ENCODE measurements at regions not wholly inside any gene's neighbourhood (a gene's known extent, or its start where the extent isn't known, plus 50 kb on each side); places are given as distances from the start of the nearest gene placed in this dataset.

GRCh38 chr10:78905015-78905956 is 163.5 kb upstream of the ZMIZ1 start:
- POLR2A ChIA-PET: no interaction called here
- DNase-seq (no peak), ATAC-seq (no peak)
- Mint-ChIP-seq H3K4me1 (no peaks in the 10 kb centered on the region), H3K4me3 (no peak overlapping the region), H3K27me3 (no peaks in the 10 kb centered on the region), H3K36me3 (no peaks in the 10 kb centered on the region), H3K9me3 (no peaks in the 10 kb centered on the region), H3K27ac (peak overlapping the region in 2 of 10 donors; percentile 18 to 52)

- ATAC-seq: no peak
- POLR2A ChIA-PET: no interaction called here
Observed at GRCh38 chr10:78905957-78906308, 162.8 kb upstream of the ZMIZ1 start.

GRCh38 chr10:78906734-78907390 is 161.9 kb upstream of the ZMIZ1 start:
- DNase-seq: no peak
- Mint-ChIP-seq H3K27ac (peak overlapping the region in 2 of 10 donors; percentile 38 to 54), H3K27me3 (no peaks in the 10 kb centered on the region), H3K36me3 (no peaks in the 10 kb centered on the region), H3K4me1 (no peaks in the 10 kb centered on the region), H3K4me3 (no peak overlapping the region), H3K9me3 (no peaks in the 10 kb centered on the region)
- no peak for ATAC-seq
- POLR2A ChIA-PET: no interaction called here

More at GRCh38 chr10:78905957-78906308, 162.8 kb upstream of the ZMIZ1 start:
- Mint-ChIP-seq H3K27me3 (no peaks in the 10 kb centered on the region), H3K4me3 (no peak overlapping the region), H3K9me3 (no peaks in the 10 kb centered on the region), H3K36me3 (no peaks in the 10 kb centered on the region), H3K27ac (no peak overlapping the region), H3K4me1 (no peaks in the 10 kb centered on the region)
- DNase-seq: no peak

GRCh38 chr10:78907551-78908211 is 161.1 kb upstream of the ZMIZ1 start:
- POLR2A ChIA-PET: no interaction called here
- no peaks in the 10 kb centered on the region for H3K27me3 Mint-ChIP-seq
- no peak for DNase-seq

GRCh38 chr10:78909221-78909620 is 159.5 kb upstream of the ZMIZ1 start:
- Mint-ChIP-seq H3K4me3 (no peak overlapping the region), H3K27ac (peak overlapping the region in 1 of 10 donors; percentile 15), H3K4me1 (peaks cover 0 to 2% (median 0%) of the 10 kb centered on the region in 4 donors), H3K27me3 (no peaks in the 10 kb centered on the region), H3K9me3 (no peaks in the 10 kb centered on the region), H3K36me3 (no peaks in the 10 kb centered on the region)
- ATAC-seq (no peak), DNase-seq (no peak)
- POLR2A ChIA-PET: no interaction called here

More at GRCh38 chr10:78907551-78908211, 161.1 kb upstream of the ZMIZ1 start:
- H3K36me3 Mint-ChIP-seq: no peaks in the 10 kb centered on the region
- peak overlapping the region in 1 of 10 donors; percentile 38 for H3K27ac Mint-ChIP-seq
- H3K4me3 Mint-ChIP-seq: no peak overlapping the region
- ATAC-seq: no peak
- no peaks in the 10 kb centered on the region for H3K4me1 Mint-ChIP-seq
- H3K9me3 Mint-ChIP-seq: no peaks in the 10 kb centered on the region

- Mint-ChIP-seq H3K27me3 (no peaks in the 10 kb centered on the region), H3K4me1 (peaks cover 0 to 2% (median 0%) of the 10 kb centered on the region in 4 donors), H3K4me3 (no peak overlapping the region), H3K36me3 (no peaks in the 10 kb centered on the region), H3K27ac (peak overlapping the region in 2 of 10 donors; percentile 18 to 49), H3K9me3 (no peaks in the 10 kb centered on the region)
- DNase-seq (no peak), ATAC-seq (no peak)
- POLR2A ChIA-PET: no interaction called here
Observed at GRCh38 chr10:78910021-78910420, 158.7 kb upstream of the ZMIZ1 start.

- Mint-ChIP-seq H3K27me3 (no peaks in the 10 kb centered on the region), H3K9me3 (no peaks in the 10 kb centered on the region), H3K36me3 (no peaks in the 10 kb centered on the region), H3K4me3 (no peak overlapping the region), H3K27ac (no peak overlapping the region), H3K4me1 (peaks cover 0 to 2% (median 0%) of the 10 kb centered on the region in 4 donors)
- DNase-seq (no peak), ATAC-seq (no peak)
- POLR2A ChIA-PET: no interaction called here
Observed at GRCh38 chr10:78910476-78910875, 158.3 kb upstream of the ZMIZ1 start.

GRCh38 chr10:78910886-78911285 is 157.9 kb upstream of the ZMIZ1 start:
- no peak overlapping the region for H3K4me3 Mint-ChIP-seq
- H3K4me1 Mint-ChIP-seq: peaks cover 0 to 2% (median 0%) of the 10 kb centered on the region in 4 donors
- DNase-seq: no peak
- POLR2A ChIA-PET: no interaction called here
- no peaks in the 10 kb centered on the region for H3K27me3 Mint-ChIP-seq
- H3K27ac Mint-ChIP-seq: peak overlapping the region in 2 of 10 donors; percentile 23 to 40
- no peak for ATAC-seq
- H3K36me3 Mint-ChIP-seq: no peaks in the 10 kb centered on the region
- H3K9me3 Mint-ChIP-seq: no peaks in the 10 kb centered on the region

- peak overlapping the region in 1 of 10 donors; percentile 23 for H3K27ac Mint-ChIP-seq
- no peak overlapping the region for H3K4me3 Mint-ChIP-seq
- H3K4me1 Mint-ChIP-seq: peaks cover 0 to 2% (median 0%) of the 10 kb centered on the region in 4 donors
- H3K27me3 Mint-ChIP-seq: no peaks in the 10 kb centered on the region
- H3K9me3 Mint-ChIP-seq: no peaks in the 10 kb centered on the region
- DNase-seq: no peak
- POLR2A ChIA-PET: no interaction called here
- no peaks in the 10 kb centered on the region for H3K36me3 Mint-ChIP-seq
- ATAC-seq: no peak
Observed at GRCh38 chr10:78911533-78912340, 157.0 kb upstream of the ZMIZ1 start.

GRCh38 chr10:78912361-78913218 is 156.2 kb upstream of the ZMIZ1 start:
- no peak for ATAC-seq
- Mint-ChIP-seq H3K9me3 (no peaks in the 10 kb centered on the region), H3K36me3 (no peaks in the 10 kb centered on the region), H3K4me1 (peaks cover 0 to 2% (median 0%) of the 10 kb centered on the region in 4 donors), H3K27me3 (no peaks in the 10 kb centered on the region), H3K27ac (peak overlapping the region in 2 of 10 donors; percentile 56 to 78), H3K4me3 (no peak overlapping the region)
- POLR2A ChIA-PET: no interaction called here
- no peak for DNase-seq

- no peak overlapping the region for H3K4me3 Mint-ChIP-seq
- H3K4me1 Mint-ChIP-seq: peaks cover 0 to 2% (median 0%) of the 10 kb centered on the region in 4 donors
- H3K27me3 Mint-ChIP-seq: no peaks in the 10 kb centered on the region
- DNase-seq (no peak), ATAC-seq (no peak)
- H3K36me3 Mint-ChIP-seq: no peaks in the 10 kb centered on the region
- H3K27ac Mint-ChIP-seq: peak overlapping the region in 1 of 10 donors; percentile 78
- H3K9me3 Mint-ChIP-seq: no peaks in the 10 kb centered on the region
- POLR2A ChIA-PET: no interaction called here
Observed at GRCh38 chr10:78913219-78914059, 155.3 kb upstream of the ZMIZ1 start.
